GM19025 (cell line): ENCODE measurements at regions not wholly inside any gene's neighbourhood (a gene's known extent, or its start where the extent isn't known, plus 50 kb on each side); places are given as distances from the start of the nearest gene placed in this dataset.
A peak's percentile ranks its signal among the peaks of the same experiment; 100 is the strongest.

ENCODE experiments used
- ATAC-seq: cut with Tn5 transposase; IDR thresholded peaks from one replicate; pipeline ENCODE4 v1.9.1; 2021; ENCODE audit warnings: mild to moderate bottlenecking, low read depth, moderate library complexity; ENCODE audit not compliant: unreplicated experiment

- ATAC-seq = no peak
Observed at GRCh38 chr12:58509116-58509885, 411.0 kb downstream of the LRIG3 start.

DNA sequence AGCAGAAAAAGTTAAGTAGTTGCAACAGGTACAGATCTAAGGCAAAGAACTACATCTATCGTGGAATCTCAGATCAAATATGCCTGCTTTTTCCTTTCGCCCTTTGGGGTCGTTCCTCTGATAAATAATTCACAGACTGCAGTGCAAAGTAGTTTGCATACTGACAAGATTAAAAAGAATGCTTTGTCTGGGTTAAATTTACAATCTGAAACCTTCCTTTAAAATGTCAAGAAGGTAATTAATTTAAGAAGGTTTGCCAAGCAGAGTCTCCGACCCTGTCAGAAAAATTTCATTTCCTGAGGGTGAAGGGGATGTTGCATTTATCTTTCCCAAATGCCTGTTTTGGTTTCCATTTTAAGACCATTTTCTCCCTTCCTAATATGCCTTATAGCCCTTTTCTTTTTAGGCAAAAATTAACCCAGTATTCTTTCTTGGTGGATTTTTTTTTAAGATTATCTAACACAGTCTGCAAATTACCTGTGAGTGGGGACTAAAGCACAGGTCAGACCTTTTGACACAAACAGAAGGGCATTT is 406.9 kb downstream of the LRIG3 start:
- ATAC-seq = no peak

- ATAC-seq = no peak
Observed at GRCh38 chr12:58513852-58514251, 406.5 kb downstream of the LRIG3 start.

GRCh38 chr12:58519839-58520238 is 400.5 kb downstream of the LRIG3 start:
- no peak for ATAC-seq

GRCh38 chr12:58521152-58521551 is 399.2 kb downstream of the LRIG3 start:
- ATAC-seq = no peak

GRCh38 chr12:58521796-58522195 is 398.5 kb downstream of the LRIG3 start:
- no peak for ATAC-seq

DNA sequence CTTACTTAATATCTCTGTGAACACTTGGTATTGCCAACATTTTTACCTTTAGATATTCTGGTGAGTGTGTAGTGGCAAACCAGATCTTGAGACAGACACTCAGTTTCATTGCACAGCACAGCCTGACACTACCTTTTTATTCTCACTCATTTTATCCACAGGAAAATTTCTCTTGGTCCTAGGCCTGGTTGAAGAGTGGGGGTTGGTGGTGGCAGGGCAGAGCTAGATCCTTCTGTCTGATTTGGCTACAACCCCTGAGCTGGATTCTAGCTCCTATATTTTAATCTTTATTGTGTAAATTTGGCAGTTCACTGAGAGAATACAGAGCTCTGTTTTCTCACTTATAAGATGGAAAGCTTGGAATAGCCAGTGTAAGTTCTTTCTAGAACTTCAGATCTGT is 396.9 kb downstream of the LRIG3 start:
- no peak for ATAC-seq

GRCh38 chr12:58528271-58528670 is 392.0 kb downstream of the LRIG3 start:
- no peak for ATAC-seq

DNA sequence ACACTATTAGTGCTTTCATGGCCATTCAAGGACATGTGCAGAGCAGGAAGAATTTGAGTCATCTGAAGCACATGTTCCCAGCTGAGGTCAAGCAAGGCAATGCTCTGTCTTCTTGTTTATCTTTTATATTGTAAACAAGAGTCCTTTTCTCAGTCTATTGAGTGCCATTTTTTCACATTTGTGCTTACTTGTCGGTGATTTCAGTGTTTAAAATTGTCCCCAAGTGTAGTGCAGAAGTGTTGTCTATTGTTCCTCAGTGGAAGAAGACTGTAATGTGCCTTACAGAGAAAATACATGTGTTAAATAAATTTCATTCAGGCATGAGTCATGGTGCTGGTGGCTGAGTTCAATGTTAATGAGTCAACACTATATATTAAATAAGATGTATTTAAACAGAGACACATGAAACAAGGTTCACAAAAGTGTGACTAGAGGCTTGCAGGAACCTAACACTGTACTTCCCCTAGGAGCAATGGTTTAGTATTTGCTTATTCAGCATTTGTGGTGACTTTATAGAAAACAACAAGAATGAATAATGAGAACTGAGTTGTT is 391.1 kb downstream of the LRIG3 start:
- ATAC-seq = no peak

- no peak for ATAC-seq
Observed at GRCh38 chr12:58529897-58530741, 390.2 kb downstream of the LRIG3 start.

DNA sequence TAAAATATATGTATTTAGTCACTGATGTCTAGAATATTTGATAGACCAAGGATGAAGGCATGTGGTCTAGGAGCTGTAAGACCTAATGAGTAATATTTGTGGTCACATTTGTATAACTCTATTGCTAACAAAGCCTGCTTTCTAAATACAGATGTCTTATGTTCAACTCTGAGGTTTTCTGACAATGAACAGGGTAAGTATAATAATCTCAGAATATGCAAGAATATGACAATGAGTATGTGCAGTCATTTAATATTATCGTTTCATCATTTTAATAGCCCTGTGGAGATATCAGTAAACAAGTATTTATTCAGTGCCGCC is 389.6 kb downstream of the LRIG3 start:
- no peak for ATAC-seq

DNA sequence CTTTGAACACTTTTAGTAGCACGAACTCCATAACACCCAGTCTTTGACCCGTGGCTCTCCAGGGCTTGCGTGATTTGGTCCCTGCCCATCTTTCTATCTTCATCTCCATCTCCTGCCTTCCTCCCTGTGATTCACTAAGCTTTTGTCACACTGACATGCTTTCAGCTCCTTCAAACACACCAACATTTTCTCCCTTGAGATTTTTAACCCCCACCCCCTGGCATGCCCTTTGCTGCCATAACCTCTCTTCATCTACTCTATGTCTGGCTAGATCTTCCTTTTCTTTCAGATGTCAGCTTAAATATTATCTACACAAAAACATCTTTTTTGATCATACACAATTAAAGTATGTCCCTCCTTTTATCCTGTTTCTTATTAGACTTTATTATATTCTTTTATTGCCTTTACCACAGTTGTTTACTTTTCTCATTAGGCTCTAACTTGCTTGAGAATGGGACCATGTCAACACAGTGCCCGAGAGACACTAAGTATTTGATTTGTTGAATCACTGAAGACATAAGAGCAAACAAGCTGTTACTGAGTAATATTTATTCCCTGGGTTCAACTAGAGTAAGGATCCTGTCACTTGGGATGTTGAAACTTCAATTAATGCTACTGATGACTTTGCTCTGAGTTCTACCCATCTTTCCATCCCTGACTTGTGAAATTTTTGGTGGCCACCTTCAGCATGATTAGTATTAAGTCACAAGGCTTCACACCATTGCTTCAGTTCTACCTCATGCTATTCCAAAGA is 387.3 kb downstream of the LRIG3 start:
- ATAC-seq = no peak

- ATAC-seq = no peak
Observed at GRCh38 chr12:58533652-58534051, 386.7 kb downstream of the LRIG3 start.

- ATAC-seq = no peak
Observed at GRCh38 chr12:58537278-58537677, 383.0 kb downstream of the LRIG3 start.

DNA sequence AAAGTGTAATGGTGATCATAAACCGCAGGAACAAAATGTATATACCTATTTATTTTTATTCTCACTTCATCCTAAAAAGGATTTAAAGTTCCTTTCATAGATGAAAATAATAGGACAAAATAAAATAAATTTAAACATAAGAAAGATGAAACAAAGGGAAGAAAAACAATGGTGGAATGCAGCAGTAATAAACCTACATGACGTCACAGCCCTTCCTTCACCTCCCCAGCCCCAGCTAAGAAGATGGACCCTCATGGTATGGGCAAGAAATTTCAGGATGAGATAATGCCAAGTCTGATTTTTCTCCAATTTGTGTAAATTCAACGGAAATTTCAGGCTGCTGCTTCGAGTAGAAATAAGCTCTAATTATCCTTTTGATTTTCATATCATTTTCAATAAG is 381.0 kb downstream of the LRIG3 start:
- ATAC-seq = no peak

DNA sequence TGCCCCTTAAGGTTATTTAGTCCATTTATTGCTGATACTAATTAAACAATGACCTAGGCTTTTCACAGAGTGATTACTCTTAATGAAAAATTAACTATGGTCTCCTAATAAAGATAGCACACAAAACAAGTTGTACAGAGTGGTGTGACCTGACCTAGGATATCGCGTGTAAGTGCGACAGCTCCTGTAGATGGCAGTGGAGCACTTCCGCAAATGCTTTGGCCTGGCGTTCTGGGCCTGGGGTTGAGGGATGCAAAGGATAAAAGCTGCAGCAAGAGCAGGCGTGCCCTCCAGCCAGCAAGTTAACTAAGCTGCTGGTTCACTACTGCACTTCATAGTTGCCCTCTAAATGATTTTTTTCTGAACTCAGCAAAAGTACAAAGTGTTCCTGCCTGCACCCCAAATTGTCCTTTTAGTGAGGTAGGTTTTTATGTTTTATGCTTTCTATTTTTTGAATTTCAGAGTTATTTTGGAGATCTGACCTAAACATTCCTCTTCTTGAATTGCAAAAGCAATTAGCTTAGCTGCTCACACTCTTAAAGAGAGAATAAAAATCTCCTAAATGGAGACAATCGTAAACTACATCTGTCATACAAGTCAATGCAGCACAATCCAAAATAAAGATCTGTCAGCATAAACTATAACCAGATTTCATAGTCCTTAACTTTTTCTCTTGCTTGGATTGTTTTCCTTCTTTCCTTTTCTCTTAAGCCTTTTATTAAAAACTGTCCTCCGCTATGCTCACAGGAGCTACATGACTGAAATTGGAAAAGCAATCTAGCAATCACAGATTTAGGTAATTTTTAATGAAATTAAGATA is 379.6 kb downstream of the LRIG3 start:
- ATAC-seq = peak; percentile 75

DNA sequence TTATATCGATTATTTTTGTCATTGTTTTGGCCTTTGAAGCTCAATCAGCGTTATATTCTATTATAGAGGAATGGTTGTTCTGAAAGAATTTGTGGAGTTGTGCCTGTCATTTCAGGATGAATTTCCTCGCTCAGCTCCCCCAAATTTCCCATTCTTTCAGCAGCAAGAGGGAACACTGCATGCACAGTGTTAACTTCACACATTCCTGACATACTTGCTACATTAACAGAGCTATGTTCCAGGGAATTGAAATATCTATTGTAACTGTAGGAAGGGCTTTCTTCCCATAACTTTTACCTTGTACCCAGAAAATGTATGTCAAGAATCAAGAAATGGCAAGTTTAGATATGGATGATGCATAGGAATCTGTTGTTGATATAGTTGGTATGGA is 379.0 kb downstream of the LRIG3 start:
- no peak for ATAC-seq

GRCh38 chr12:58544281-58544680 is 376.0 kb downstream of the LRIG3 start:
- no peak for ATAC-seq

DNA sequence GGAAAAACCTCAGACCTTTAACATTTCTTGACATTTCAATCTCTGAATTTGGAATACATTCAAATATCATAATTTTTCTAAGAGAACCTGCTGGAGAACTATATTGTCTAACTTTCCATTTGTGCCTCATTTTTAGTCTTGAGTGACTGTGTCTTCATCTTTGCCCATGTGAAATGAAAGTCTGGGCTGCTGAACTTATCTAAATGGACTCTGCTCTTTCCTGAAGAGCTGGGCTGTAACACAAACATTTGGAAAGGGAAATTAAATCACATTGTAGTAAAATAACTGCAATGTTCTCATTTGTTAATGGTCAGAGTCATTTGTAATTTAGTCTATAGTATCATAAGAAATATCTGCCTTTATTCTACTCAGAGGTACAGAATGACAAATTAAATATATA is 373.1 kb downstream of the LRIG3 start:
- no peak for ATAC-seq

DNA sequence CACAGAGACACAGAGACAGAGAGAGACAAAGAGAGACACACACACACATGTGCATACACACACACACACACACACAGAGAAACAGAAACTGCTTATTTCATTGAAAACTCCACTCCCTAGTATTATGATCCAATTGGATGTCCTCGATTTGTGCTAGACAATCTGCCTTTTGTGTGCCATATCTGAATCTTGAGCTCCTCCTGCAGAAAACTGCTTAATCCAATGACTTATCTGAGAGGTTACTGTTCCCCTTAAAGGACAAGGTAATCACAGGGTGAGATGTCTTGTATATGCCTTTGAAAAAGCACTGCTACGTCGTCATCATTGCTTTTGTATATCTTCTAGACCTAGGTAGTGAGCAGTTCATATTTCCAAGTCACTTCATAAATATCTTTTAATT is 371.5 kb downstream of the LRIG3 start:
- no peak for ATAC-seq
